ENCODE measurements at regions not wholly inside any gene's neighbourhood (a gene's known extent, or its start where the extent isn't known, plus 50 kb on each side); places are given as distances from the start of the nearest gene placed in this dataset.

- TF ChIP-seq CTCF (IDR thresholded peaks at IDR 0.05; ENCODE audit: control extremely low read depth, extremely low read depth, low read depth, missing control alignments) = no peak
- ChIA-PET POLR2A (no interaction called here), CTCF (no interaction called here)
- no peak for DNase-seq (ENCODE audit: extremely low spot score)
Measured at GRCh38 chr21:26684889-26685288, 111.8 kb upstream of the CYYR1 start.

- no peak for TF ChIP-seq CTCF (IDR thresholded peaks at IDR 0.05; ENCODE audit: control extremely low read depth, extremely low read depth, low read depth, missing control alignments)
- no peak for DNase-seq (ENCODE audit: extremely low spot score)
- POLR2A ChIA-PET = no interaction called here
- CTCF ChIA-PET = no interaction called here
Measured at GRCh38 chr21:26683996-26684395, 110.9 kb upstream of the CYYR1 start.

GRCh38 chr21:26679284-26679683 is 106.2 kb upstream of the CYYR1 start:
- TF ChIP-seq CTCF (IDR thresholded peaks at IDR 0.05; ENCODE audit: control extremely low read depth, extremely low read depth, low read depth, missing control alignments) = no peak
- no peak for DNase-seq (ENCODE audit: extremely low spot score)
- ChIA-PET CTCF (interaction anchor here (0.9 kb wide), 1 partner anchor 36 kb away, joined by 3 read pairs; no protein-coding TSS in a partner anchor), POLR2A (no interaction called here)

GRCh38 chr21:26674323-26674722 is 101.2 kb upstream of the CYYR1 start:
- TF ChIP-seq CTCF (IDR thresholded peaks at IDR 0.05; ENCODE audit: control extremely low read depth, extremely low read depth, low read depth, missing control alignments) = no peak
- CTCF ChIA-PET = interaction anchor here (0.8 kb wide), 1 partner anchor 16 kb away, joined by 3 read pairs; no protein-coding TSS in a partner anchor
- DNase-seq (ENCODE audit: extremely low spot score) = no peak
- POLR2A ChIA-PET = no interaction called here

- ChIA-PET POLR2A (no interaction called here), CTCF (no interaction called here)
- no peak for TF ChIP-seq CTCF (IDR thresholded peaks at IDR 0.05; ENCODE audit: control extremely low read depth, extremely low read depth, low read depth, missing control alignments)
- DNase-seq (ENCODE audit: extremely low spot score) = no peak
Measured at GRCh38 chr21:26669215-26669764, 96.2 kb upstream of the CYYR1 start.

GRCh38 chr21:26659757-26660156 is 86.7 kb upstream of the CYYR1 start:
- ChIA-PET CTCF (interaction anchor here (1.6 kb wide), 1 partner anchor 27 kb away, joined by 3 read pairs; no protein-coding TSS in a partner anchor), POLR2A (no interaction called here)
- no peak for DNase-seq (ENCODE audit: extremely low spot score)
- TF ChIP-seq CTCF (IDR thresholded peaks at IDR 0.05; ENCODE audit: control extremely low read depth, extremely low read depth, low read depth, missing control alignments) = no peak

GRCh38 chr21:26659182-26659581 is 86.1 kb upstream of the CYYR1 start:
- ChIA-PET CTCF (no interaction called here), POLR2A (no interaction called here)
- TF ChIP-seq CTCF (IDR thresholded peaks at IDR 0.05; ENCODE audit: control extremely low read depth, extremely low read depth, low read depth, missing control alignments) = no peak
- DNase-seq (ENCODE audit: extremely low spot score) = no peak
